ENCODE measurements at regions not wholly inside any gene's neighbourhood (a gene's known extent, or its start where the extent isn't known, plus 50 kb on each side); places are given as distances from the start of the nearest gene placed in this dataset.

- no peak for DNase-seq (ENCODE audit: low read depth)
Measured at GRCh38 chr13:90412980-90413379, 934.5 kb upstream of the MIR17HG start.

GRCh38 chr13:90413548-90413947, 933.9 kb upstream of the MIR17HG start:
- no peak for DNase-seq (ENCODE audit: low read depth)

DNA sequence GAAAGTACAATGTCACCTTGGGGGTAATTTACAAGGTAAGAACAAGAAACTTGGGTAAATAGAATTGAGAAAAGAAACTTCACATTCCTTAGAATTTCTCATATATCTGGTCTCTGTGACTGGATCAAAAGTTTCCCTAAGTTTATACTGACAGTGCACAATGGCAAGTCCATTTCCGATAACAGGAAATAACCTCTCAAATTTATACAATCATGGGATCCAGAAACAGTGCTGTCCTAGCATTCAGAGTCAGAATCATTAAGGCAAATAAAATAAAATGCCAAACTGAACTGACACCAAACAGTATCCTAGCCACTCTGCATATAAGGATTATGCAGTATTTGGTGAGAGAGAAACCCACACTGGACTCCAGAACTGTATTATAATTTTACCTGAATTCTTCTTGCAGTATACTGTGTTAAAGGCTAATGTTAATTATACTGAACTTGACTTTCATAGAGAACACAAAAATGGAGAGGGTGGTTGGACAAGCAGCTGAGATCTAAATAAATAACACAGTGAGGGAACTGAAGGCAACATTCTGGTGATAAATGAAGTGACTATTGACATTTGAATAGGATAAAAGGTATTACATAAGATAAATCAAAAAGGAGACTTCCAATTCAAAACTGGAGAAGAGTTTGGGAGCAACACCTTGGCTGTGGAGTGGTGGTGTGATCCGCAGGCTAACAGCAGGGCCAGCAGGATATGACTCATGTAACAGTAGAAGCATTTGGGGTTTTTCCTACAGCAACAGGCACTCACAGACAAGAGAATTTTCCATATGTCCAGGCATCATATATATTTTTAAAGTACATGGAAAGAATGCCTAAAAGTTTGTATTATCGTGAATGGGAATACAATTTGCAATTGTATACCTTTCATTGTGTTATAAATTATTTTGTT, 932.5 kb upstream of the MIR17HG start:
- no peak for DNase-seq (ENCODE audit: low read depth)

- no peak for DNase-seq (ENCODE audit: low read depth)
Measured at GRCh38 chr13:90415902-90416301, 931.6 kb upstream of the MIR17HG start.

DNA sequence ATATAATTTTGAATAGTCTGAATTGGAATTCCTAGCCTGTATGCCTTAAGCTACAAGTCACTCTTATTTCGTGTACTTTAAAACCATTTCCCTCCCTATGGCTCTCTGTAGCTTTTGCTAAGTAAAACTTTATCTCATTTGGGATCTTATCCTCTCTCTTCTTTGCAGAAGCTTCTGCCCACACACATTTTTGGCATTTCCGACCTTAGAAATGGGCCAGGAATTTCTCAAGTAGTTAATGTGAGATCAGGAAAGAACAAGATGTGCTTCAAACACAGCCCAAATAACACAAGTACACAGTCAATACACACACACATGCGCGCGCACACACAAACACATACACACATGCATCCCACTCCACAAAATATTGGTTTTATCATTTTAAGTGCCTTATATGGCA, 931.0 kb upstream of the MIR17HG start:
- DNase-seq (ENCODE audit: low read depth): peak; percentile 45

GRCh38 chr13:90416938-90417337, 930.5 kb upstream of the MIR17HG start:
- no peak for DNase-seq (ENCODE audit: low read depth)

DNA sequence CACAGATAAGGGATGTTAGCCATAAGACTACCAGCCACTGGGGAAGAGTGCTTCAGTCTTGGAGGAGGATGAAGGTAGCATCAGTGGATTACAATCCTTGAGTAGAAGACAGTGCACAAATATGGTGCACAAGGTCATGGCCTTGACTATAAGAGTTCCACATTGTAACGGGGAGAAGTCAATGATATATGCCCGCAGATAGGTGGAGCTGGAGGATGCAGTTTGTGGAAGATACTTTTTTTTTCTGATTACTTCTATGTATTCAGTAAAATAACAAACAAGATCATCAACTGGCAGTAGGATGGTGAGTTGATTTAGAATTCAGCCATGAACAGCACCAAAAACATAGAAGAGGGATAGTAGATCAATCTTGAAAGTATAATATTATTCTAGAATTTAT, 926.8 kb upstream of the MIR17HG start:
- no peak for DNase-seq (ENCODE audit: low read depth)

DNA sequence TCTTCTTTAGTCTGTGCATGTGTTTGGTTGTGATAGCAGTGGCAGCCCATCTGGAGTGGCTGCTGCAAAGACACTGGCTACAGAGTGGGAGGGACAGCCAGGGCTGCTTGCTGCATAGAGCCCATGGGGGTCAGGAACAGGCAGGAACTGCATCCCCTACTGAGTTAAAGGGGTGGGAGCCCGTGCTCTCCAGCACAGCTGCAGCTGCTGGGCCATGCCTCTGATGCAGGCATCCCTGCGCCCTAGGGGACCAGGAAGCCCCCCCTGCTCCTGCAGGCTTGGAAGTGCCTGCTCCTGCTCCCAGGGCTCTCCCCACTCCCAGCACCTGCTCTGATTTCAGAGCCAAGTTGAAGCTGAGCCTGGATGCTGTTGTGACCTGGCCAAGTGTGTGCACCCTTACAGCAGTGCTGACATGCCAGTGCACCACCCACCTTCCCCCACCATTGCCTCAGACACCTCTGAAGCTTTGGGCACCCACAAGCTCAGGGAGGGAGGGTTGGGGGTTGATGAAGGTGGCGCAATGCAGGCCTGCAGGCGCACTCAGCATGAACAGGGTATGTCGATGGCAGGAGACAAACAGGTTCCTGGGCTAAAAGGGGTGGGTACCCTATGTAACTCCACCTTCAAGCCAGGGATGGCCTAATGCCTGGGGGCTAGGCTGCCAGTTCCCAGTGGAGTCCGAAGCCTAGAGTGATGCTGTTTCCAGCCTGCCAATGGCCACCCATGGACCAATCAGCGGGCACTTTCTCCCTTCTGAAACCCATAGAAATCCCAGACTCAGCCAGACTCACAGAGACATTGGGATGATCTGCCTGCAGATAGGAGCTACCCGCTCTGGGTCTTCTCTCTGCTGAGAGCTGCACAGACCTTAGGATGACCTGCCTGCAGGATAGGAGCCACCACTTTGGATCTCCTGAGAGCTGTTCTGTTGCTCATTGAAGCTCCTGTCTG, 919.9 kb upstream of the MIR17HG start:
- DNase-seq (ENCODE audit: low read depth): no peak

GRCh38 chr13:90428522-90429210, 918.8 kb upstream of the MIR17HG start:
- no peak for DNase-seq (ENCODE audit: low read depth)

DNA sequence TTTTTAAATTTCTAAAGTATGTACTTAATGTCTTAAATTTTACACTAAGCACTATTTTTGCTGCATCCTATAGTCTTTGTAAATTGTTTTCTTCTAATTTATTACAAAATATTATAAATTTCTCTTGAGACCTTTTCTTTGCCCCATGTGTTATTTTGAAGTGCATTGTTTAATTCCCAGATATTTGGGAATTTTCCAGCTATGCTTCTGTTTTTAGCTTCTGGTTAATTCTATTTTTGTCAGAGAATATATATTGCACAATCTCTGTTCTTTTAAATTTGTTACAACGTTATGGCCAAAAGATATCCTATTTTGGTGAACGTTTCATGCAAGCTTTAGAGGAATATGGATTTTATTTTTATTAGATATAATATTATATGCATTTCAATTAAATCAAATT, 917.4 kb upstream of the MIR17HG start:
- no peak for DNase-seq (ENCODE audit: low read depth)

GRCh38 chr13:90436697-90437096, 910.8 kb upstream of the MIR17HG start:
- no peak for DNase-seq (ENCODE audit: low read depth)

DNA sequence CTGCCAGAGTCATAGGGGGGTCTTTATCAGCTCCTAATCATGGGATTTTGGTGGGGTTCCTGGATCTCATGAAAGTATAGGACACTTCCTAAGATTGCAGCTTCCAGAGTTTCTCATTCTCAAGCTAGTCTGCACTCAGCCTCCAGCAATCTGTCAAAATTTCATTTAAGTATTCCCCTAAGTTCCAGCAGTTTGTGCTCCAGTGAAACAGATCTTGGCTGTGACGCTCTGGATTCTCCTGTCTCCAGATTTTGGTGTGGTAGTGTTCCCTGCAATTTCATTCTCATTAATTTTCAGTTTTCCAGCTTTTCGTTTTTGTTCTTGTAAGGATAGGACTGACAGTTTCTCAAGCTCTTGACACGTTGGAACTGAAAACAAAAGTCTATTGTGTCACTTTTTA, 908.9 kb upstream of the MIR17HG start:
- no peak for DNase-seq (ENCODE audit: low read depth)

- no peak for DNase-seq (ENCODE audit: low read depth)
Measured at GRCh38 chr13:90443268-90443667, 904.2 kb upstream of the MIR17HG start.

DNA sequence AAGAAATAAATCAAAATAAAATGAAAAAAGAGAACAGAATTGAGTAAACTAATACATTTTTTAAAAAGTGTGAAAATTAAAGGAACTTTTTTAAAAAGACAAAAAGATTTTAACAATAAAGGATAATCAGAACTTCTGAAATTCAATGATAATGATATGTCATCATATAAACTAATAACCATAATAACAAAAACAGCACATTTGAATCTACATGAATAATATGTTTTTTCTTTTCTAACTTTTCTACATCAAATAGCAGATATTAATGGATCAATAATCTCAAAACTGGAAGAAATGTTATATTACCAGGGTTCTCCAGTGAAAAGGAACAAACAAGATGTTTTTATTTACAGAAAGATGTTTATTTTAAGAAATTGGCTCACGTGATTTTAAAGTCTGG, 903.3 kb upstream of the MIR17HG start:
- no peak for DNase-seq (ENCODE audit: low read depth)

DNA sequence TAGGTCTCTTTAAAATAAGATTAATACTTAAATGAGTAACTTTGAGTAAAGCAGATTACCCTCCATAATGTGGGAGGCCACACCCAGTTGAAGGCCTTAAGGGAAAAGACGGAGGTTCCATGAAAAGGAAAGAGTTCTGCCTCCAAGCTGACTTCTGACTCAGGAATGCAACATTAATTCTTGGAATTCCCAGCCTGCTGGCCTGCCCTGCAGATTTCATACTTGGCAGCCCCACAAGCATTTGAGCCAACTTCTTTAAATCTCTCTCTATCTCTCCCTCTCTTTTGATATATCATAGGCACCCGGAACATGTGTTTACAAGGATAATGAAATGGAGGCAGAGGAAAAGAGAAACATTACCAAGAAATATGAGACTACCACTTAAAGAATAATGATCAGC, 902.3 kb upstream of the MIR17HG start:
- peak; percentile 85 for DNase-seq (ENCODE audit: low read depth)

DNA sequence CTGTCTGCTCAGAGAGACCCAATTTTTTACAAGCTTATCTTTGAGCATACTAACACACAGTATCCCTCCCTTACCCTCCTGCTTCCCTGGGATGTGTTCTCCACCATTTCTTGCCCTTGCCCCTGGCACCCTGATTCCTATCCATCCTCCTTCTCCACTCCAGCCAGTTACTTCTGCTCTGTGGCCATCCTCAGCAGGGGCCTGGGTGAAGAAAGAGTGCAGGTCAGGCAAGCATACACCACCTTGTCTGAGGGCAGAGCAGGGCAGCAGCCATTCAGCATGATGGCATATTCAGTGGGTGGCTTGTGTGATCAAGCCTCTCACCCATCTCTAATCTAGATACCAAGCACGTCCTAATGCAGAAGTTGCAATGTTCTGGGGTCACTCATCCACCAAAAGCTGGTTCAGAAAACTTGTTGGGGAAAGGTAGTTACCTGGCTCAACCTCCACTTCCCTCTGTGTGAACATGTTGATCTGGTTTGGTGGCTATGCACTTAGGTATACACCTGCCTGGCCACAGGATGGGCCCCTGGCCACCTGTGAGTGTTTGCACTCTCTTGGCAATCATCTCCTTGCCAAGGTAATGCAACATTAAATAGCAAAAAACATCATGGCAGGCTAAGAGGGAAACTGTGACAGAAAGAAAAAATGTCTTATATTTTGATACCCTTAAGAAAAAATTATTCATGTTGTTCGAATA, 900.3 kb upstream of the MIR17HG start:
- DNase-seq (ENCODE audit: low read depth): no peak

DNA sequence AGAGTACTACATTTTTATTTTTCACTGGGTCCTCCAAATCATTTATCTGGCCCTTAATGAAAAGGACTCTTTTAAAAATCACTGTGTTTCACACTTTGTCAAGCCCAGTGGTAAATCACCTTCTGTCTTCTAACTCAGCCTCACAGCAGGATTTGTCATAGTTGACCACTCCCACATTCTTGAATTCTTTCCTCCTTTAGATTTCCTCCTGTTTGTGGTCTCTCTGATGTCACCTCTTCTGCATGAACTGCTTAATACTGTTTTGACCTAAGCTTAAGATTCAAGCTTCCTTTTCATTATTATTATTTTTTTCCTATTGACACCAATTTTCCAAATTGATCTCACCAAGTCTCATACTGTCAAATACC, 899.8 kb upstream of the MIR17HG start:
- peak; percentile 27 for DNase-seq (ENCODE audit: low read depth)

DNA sequence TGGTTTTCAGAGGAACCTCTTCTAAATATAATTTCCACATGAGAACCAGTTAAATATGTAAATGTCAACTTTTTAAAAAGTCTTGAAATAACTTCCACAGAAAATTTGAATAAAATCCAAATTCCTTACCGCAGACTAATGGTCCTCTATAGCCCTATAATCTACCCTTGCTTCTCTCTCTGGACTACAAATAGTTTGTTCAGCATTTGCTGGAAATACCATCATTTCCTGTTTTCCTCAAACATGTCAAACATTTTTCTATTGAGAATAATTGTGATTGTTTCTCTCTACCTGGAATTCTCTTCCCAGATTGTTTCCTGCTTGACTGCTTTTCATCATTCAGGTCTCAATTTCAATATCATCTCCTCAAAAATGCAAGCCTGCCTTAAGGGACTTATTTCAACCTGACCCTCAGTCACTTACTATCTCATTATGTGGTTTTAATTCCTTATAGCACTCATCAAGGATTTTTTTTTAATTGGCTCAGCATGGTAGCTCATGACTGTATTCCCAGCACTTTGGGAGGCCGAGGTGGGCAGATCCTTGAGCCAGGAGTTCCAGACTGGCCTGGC, 898.9 kb upstream of the MIR17HG start:
- no peak for DNase-seq (ENCODE audit: low read depth)

GRCh38 chr13:90453342-90453741, 894.1 kb upstream of the MIR17HG start:
- DNase-seq (ENCODE audit: low read depth): no peak

- no peak for DNase-seq (ENCODE audit: low read depth)
Measured at GRCh38 chr13:90454002-90454636, 893.4 kb upstream of the MIR17HG start.

GRCh38 chr13:90455067-90455466, 892.4 kb upstream of the MIR17HG start:
- no peak for DNase-seq (ENCODE audit: low read depth)

All from GM04503 (cell line).